Activated CD4-positive, alpha-beta memory T cell treated with anti-CD3 and anti-CD28 coated beads for 36 hours (primary cell): ENCODE measurements at regions not wholly inside any gene's neighbourhood (a gene's known extent, or its start where the extent isn't known, plus 50 kb on each side); places are given as distances from the start of the nearest gene placed in this dataset.
"Not testable (repeated sequence)": the region's sequence is repeated elsewhere in the genome, so short reads cannot be mapped to it uniquely, and the experiment has no call there.

ENCODE experiments used
- CTCF ChIA-PET: fragments of 350-600 bp; sonication (Branson Sonifier 250); formaldehyde crosslinking; loops from one replicate; lab custom pipeline; 2021; ENCODE audit warnings: antibody characterized with exemption, inconsistent platforms; lab: Charles Lee
- POLR2A ChIA-PET: fragments of 350-600 bp; sonication (Branson Sonifier 250); formaldehyde crosslinking; loops from one replicate; lab custom pipeline; 2021; ENCODE audit warnings: antibody characterized with exemption; lab: Charles Lee
- DNase-seq: peaks from one replicate; pipeline ENCODE4 v3.0.0-alpha.2; 2020
- H3K27ac Mint-ChIP-seq: one replicate; pipeline ENCODE4 v1.8.0; 2021; ENCODE audit warnings: mixed read lengths
- H3K27me3 Mint-ChIP-seq: one replicate; pipeline ENCODE4 v1.8.0; 2021; ENCODE audit warnings: mixed read lengths
- H3K36me3 Mint-ChIP-seq: one replicate; pipeline ENCODE4 v1.8.0; 2021; ENCODE audit warnings: mixed read lengths
- H3K4me1 Mint-ChIP-seq: one replicate; pipeline ENCODE4 v1.8.0; 2021; ENCODE audit warnings: low read depth, mixed read lengths
- H3K4me3 Mint-ChIP-seq: one replicate; pipeline ENCODE4 v1.8.0; 2021; ENCODE audit warnings: mild to moderate bottlenecking, mixed read lengths
- H3K9me3 Mint-ChIP-seq: one replicate; pipeline ENCODE4 v1.8.0; 2021; ENCODE audit warnings: mixed read lengths
- intact Hi-C: fragments of 100-400 bp; cut with micrococcal nuclease; formaldehyde crosslinking; loops from one replicate; pipeline ENCODE4 v1.15.1; 2023

DNA sequence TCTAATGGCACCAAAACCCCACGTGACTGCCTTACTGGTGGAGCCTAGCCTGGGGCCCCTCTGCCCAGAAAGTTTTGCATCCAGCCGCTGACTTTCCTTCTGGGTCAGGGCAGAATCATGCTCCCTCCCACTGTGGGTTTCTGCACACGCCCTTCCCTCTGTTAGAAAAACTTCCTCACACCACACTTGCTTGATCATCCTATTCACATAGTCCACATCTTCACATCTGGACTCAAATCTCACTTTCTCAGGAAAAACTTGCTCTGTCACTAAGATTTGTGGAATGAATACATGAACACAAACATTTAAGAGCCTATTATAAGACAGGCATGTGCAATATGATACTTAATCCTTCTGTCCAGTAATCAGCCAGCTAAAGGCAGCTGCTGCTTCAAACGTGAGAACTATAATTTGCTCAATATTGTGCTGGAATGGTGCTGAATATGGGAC is 274.7 kb downstream of the RND3 start:
- Mint-ChIP-seq H3K27ac (no peak overlapping the region), H3K4me3 (no peak overlapping the region), H3K27me3 (no peaks in the 10 kb centered on the region), H3K36me3 (no peaks in the 10 kb centered on the region), H3K9me3 (no peaks in the 10 kb centered on the region), H3K4me1 (no peaks in the 10 kb centered on the region)
- intact Hi-C loops: no loop called here
- CTCF ChIA-PET: no interaction called here
- POLR2A ChIA-PET: no interaction called here
- no peak for DNase-seq

GRCh38 chr2:150211164-150211631 is 276.3 kb downstream of the RND3 start:
- Mint-ChIP-seq H3K36me3 (no peaks in the 10 kb centered on the region), H3K27me3 (no peaks in the 10 kb centered on the region), H3K4me1 (no peaks in the 10 kb centered on the region), H3K27ac (no peak overlapping the region), H3K4me3 (no peak overlapping the region), H3K9me3 (peaks cover 3% of the 10 kb centered on the region)
- CTCF ChIA-PET: no interaction called here
- DNase-seq: no peak
- intact Hi-C loops: no loop called here
- POLR2A ChIA-PET: no interaction called here

- H3K4me3 Mint-ChIP-seq: no peak overlapping the region
- POLR2A ChIA-PET: no interaction called here
These were observed 277.7 kb downstream of the RND3 start for GRCh38 chr2:150209746-150210145.

DNA sequence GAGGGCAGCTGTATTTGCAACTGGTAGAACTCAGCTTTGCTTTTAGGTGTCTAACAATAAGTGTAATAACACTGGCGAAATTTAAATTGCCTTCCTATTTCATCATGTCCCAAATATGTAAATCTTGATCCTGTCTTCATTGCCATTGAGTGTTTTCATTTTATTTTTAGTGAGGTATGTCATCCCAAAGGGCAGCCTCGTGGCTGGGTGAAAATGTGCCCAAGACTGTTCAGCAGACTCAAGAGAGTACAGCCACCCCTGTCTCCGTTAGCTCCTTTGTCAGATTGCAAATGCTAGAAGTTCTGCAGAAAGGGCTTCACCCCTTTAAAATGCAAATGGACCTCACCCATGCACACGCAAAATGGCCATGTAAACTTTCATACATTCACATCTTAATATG is 278.8 kb downstream of the RND3 start:
- Mint-ChIP-seq H3K9me3 (peaks cover 3% of the 10 kb centered on the region), H3K27me3 (no peaks in the 10 kb centered on the region), H3K27ac (no peak overlapping the region), H3K36me3 (no peaks in the 10 kb centered on the region), H3K4me3 (no peak overlapping the region), H3K4me1 (no peaks in the 10 kb centered on the region)
- intact Hi-C loops: no loop called here
- POLR2A ChIA-PET: no interaction called here
- CTCF ChIA-PET: no interaction called here
- DNase-seq: no peak

More at GRCh38 chr2:150209746-150210145, 277.7 kb downstream of the RND3 start:
- no peaks in the 10 kb centered on the region for H3K27me3 Mint-ChIP-seq
- H3K27ac Mint-ChIP-seq: no peak overlapping the region
- H3K9me3 Mint-ChIP-seq: peaks cover 3% of the 10 kb centered on the region
- intact Hi-C loops: no loop called here
- H3K36me3 Mint-ChIP-seq: no peaks in the 10 kb centered on the region
- H3K4me1 Mint-ChIP-seq: no peaks in the 10 kb centered on the region
- CTCF ChIA-PET: no interaction called here
- DNase-seq: no peak

GRCh38 chr2:150207979-150208378 is 279.5 kb downstream of the RND3 start:
- no peak overlapping the region for H3K4me3 Mint-ChIP-seq
- intact Hi-C loops: no loop called here
- DNase-seq: no peak
- peaks cover 3% of the 10 kb centered on the region for H3K9me3 Mint-ChIP-seq
- ChIA-PET POLR2A (no interaction called here), CTCF (no interaction called here)
- H3K36me3 Mint-ChIP-seq: no peaks in the 10 kb centered on the region
- no peaks in the 10 kb centered on the region for H3K4me1 Mint-ChIP-seq
- no peaks in the 10 kb centered on the region for H3K27me3 Mint-ChIP-seq
- H3K27ac Mint-ChIP-seq: no peak overlapping the region

- Mint-ChIP-seq H3K9me3 (peaks cover 3% of the 10 kb centered on the region), H3K4me1 (no peaks in the 10 kb centered on the region), H3K27me3 (no peaks in the 10 kb centered on the region), H3K27ac (no peak overlapping the region), H3K4me3 (no peak overlapping the region), H3K36me3 (no peaks in the 10 kb centered on the region)
- ChIA-PET POLR2A (no interaction called here), CTCF (no interaction called here)
- no peak for DNase-seq
- intact Hi-C loops: no loop called here
These were observed 283.0 kb downstream of the RND3 start for GRCh38 chr2:150204451-150204850.

- CTCF ChIA-PET, H3K27ac Mint-ChIP-seq, H3K36me3 Mint-ChIP-seq, DNase-seq, H3K9me3 Mint-ChIP-seq, H3K27me3 Mint-ChIP-seq, H3K4me1 Mint-ChIP-seq, intact Hi-C loops, H3K4me3 Mint-ChIP-seq, POLR2A ChIA-PET: not testable (repeated sequence)
These were observed 292.7 kb downstream of the RND3 start for GRCh38 chr2:150194816-150195215.

GRCh38 chr2:150192701-150193100 is 294.8 kb downstream of the RND3 start:
- no peak for DNase-seq
- Mint-ChIP-seq H3K4me1 (no peaks in the 10 kb centered on the region), H3K27me3 (no peaks in the 10 kb centered on the region), H3K36me3 (no peaks in the 10 kb centered on the region), H3K27ac (no peak overlapping the region), H3K9me3 (peaks cover 5% of the 10 kb centered on the region), H3K4me3 (no peak overlapping the region)
- POLR2A ChIA-PET: no interaction called here
- CTCF ChIA-PET: no interaction called here
- intact Hi-C loops: no loop called here

GRCh38 chr2:150191349-150191748 is 296.1 kb downstream of the RND3 start:
- H3K36me3 Mint-ChIP-seq: no peaks in the 10 kb centered on the region
- POLR2A ChIA-PET: no interaction called here
- no peaks in the 10 kb centered on the region for H3K4me1 Mint-ChIP-seq
- H3K4me3 Mint-ChIP-seq: no peak overlapping the region
- peaks cover 3% of the 10 kb centered on the region for H3K9me3 Mint-ChIP-seq
- no peak for DNase-seq
- no peaks in the 10 kb centered on the region for H3K27me3 Mint-ChIP-seq
- H3K27ac Mint-ChIP-seq: no peak overlapping the region
- intact Hi-C loops: no loop called here
- CTCF ChIA-PET: no interaction called here

GRCh38 chr2:150190546-150190945 is 296.9 kb downstream of the RND3 start:
- Mint-ChIP-seq H3K27me3 (no peaks in the 10 kb centered on the region), H3K9me3 (peaks cover 3% of the 10 kb centered on the region), H3K36me3 (no peaks in the 10 kb centered on the region), H3K4me1 (no peaks in the 10 kb centered on the region), H3K4me3 (no peak overlapping the region), H3K27ac (no peak overlapping the region)
- ChIA-PET POLR2A (no interaction called here), CTCF (no interaction called here)
- DNase-seq: no peak
- intact Hi-C loops: no loop called here

DNA sequence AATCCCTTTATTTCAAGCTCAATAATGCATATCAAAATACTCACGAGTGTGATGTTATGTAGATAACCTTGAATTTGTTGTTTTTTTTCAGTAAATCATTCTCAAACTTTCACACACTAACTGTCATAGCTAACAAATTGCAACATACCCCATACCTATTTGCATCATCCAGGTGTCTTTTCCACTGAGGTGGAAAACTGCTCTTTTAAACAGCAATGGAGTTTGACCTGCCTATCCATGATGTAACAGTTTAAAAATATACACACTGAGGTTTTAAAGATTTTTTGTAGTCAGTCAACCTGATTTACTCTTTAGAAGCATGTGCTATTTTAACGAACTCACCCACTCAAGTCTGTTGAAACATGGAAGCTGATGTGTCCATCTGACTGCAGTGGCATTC is 298.7 kb downstream of the RND3 start:
- POLR2A ChIA-PET: no interaction called here
- H3K4me1 Mint-ChIP-seq: no peaks in the 10 kb centered on the region
- no peak overlapping the region for H3K27ac Mint-ChIP-seq
- no peaks in the 10 kb centered on the region for H3K36me3 Mint-ChIP-seq
- CTCF ChIA-PET: no interaction called here
- peaks cover 3% of the 10 kb centered on the region for H3K9me3 Mint-ChIP-seq
- no peak overlapping the region for H3K4me3 Mint-ChIP-seq
- DNase-seq: no peak
- intact Hi-C loops: no loop called here
- H3K27me3 Mint-ChIP-seq: no peaks in the 10 kb centered on the region

DNA sequence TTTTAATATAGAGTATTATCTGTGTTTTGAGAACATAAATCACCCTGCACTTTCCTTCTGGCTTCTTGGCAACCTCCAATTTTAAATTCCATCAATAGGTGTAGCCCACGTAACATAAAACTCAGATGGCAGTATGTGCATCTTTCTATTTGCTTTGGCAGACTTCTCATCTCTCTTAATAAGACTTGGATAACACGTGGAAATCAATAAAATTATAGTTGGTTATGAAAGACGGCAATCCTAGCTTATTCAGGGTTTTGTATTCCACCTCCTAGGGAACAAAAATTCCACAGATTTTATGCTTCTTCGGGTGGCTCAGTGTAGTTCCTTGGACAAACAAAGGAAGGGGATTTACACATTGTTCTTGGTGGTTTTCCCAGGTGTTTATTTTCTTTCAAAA is 299.3 kb downstream of the RND3 start:
- H3K9me3 Mint-ChIP-seq: peaks cover 3% of the 10 kb centered on the region
- no peak overlapping the region for H3K4me3 Mint-ChIP-seq
- no peaks in the 10 kb centered on the region for H3K27me3 Mint-ChIP-seq
- ChIA-PET POLR2A (no interaction called here), CTCF (no interaction called here)
- intact Hi-C loops: no loop called here
- H3K4me1 Mint-ChIP-seq: no peaks in the 10 kb centered on the region
- no peak overlapping the region for H3K27ac Mint-ChIP-seq
- H3K36me3 Mint-ChIP-seq: no peaks in the 10 kb centered on the region
- DNase-seq: no peak

DNA sequence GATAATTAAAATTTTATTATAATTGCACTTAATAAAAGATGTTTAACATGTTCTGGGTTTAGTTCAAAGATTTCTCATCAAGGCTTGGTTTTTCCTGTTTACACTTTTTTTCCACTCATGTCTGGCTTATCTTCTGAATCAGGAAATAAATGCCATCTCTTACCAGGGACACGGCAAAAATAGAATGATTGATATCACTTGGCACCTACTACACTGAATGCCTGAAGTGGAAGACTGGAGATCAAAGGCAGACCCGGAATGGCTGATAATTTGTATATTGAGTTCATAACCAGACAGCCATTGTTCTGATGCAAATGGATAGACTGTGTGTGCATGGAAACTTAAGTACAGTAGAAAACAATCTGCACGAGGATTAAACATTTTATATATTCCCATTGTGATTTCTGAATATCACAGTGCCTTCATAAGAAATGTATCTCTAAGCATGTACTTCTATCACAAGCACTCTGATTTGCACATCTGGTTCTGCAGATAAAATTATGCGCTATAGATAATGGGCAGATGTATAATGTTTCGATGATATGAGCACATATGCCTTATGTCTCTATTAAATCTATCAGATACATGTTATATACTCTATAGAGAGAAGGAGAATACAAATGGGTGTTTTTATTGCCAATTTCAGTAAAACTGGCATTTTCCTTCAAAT is 304.8 kb downstream of the RND3 start:
- Mint-ChIP-seq H3K9me3 (peaks cover 9% of the 10 kb centered on the region), H3K27me3 (no peaks in the 10 kb centered on the region), H3K27ac (no peak overlapping the region), H3K4me1 (no peaks in the 10 kb centered on the region), H3K4me3 (no peak overlapping the region), H3K36me3 (no peaks in the 10 kb centered on the region)
- no peak for DNase-seq
- intact Hi-C loops: no loop called here
- POLR2A ChIA-PET: no interaction called here
- CTCF ChIA-PET: no interaction called here
